ENCODE measurements at regions not wholly inside any gene's neighbourhood (a gene's known extent, or its start where the extent isn't known, plus 50 kb on each side); places are given as distances from the start of the nearest gene placed in this dataset.

GRCh38 chr3:111260878-111261277 is 189.3 kb downstream of the NECTIN3 start:
- Mint-ChIP-seq H3K4me1 (no peaks in the 10 kb centered on the region), H3K36me3 (ENCODE audit: low read depth) (no peaks in the 10 kb centered on the region), H3K4me3 (no peak overlapping the region), H3K27me3 (ENCODE audit: low read depth, poor library complexity) (peaks cover 4% of the 10 kb centered on the region), H3K27ac (no peak overlapping the region), H3K9me3 (no peaks in the 10 kb centered on the region)
- no peak for DNase-seq
- TF ChIP-seq CTCF (IDR thresholded peaks at IDR 0.05), result no peak

- H3K27me3 Mint-ChIP-seq (ENCODE audit: low read depth, poor library complexity), result no peaks in the 10 kb centered on the region
- TF ChIP-seq CTCF (IDR thresholded peaks at IDR 0.05), result no peak
- H3K4me3 Mint-ChIP-seq, result no peak overlapping the region
- H3K4me1 Mint-ChIP-seq, result no peaks in the 10 kb centered on the region
- H3K36me3 Mint-ChIP-seq (ENCODE audit: low read depth), result no peaks in the 10 kb centered on the region
- no peak overlapping the region for H3K27ac Mint-ChIP-seq
- no peaks in the 10 kb centered on the region for H3K9me3 Mint-ChIP-seq
- DNase-seq, result no peak
Observed at GRCh38 chr3:111269777-111270176, 198.2 kb downstream of the NECTIN3 start.

- Mint-ChIP-seq H3K27me3 (ENCODE audit: low read depth, poor library complexity) (no peaks in the 10 kb centered on the region), H3K9me3 (no peaks in the 10 kb centered on the region), H3K27ac (no peak overlapping the region), H3K4me3 (no peak overlapping the region), H3K4me1 (peaks cover 11% of the 10 kb centered on the region), H3K36me3 (ENCODE audit: low read depth) (no peaks in the 10 kb centered on the region)
- no peak for TF ChIP-seq CTCF (IDR thresholded peaks at IDR 0.05)
- DNase-seq, result no peak
Observed at GRCh38 chr3:111277226-111277625, 205.6 kb downstream of the NECTIN3 start.

GRCh38 chr3:111278959-111279358 is 207.3 kb downstream of the NECTIN3 start:
- DNase-seq, result no peak
- Mint-ChIP-seq H3K9me3 (no peaks in the 10 kb centered on the region), H3K4me3 (no peak overlapping the region), H3K27ac (no peak overlapping the region), H3K36me3 (ENCODE audit: low read depth) (no peaks in the 10 kb centered on the region), H3K27me3 (ENCODE audit: low read depth, poor library complexity) (no peaks in the 10 kb centered on the region), H3K4me1 (peaks cover 12% of the 10 kb centered on the region)
- no peak for TF ChIP-seq CTCF (IDR thresholded peaks at IDR 0.05)

- no peaks in the 10 kb centered on the region for H3K27me3 Mint-ChIP-seq (ENCODE audit: low read depth, poor library complexity)
- TF ChIP-seq CTCF (IDR thresholded peaks at IDR 0.05), result no peak
- H3K4me3 Mint-ChIP-seq, result no peak overlapping the region
- H3K4me1 Mint-ChIP-seq, result peaks cover 32% of the 10 kb centered on the region
- no peak overlapping the region for H3K27ac Mint-ChIP-seq
- DNase-seq, result no peak
- H3K9me3 Mint-ChIP-seq, result no peaks in the 10 kb centered on the region
- H3K36me3 Mint-ChIP-seq (ENCODE audit: low read depth), result no peaks in the 10 kb centered on the region
Observed at GRCh38 chr3:111282024-111282423, 210.4 kb downstream of the NECTIN3 start.

- no peaks in the 10 kb centered on the region for H3K36me3 Mint-ChIP-seq (ENCODE audit: low read depth)
- H3K4me1 Mint-ChIP-seq, result peaks cover 21% of the 10 kb centered on the region
- no peaks in the 10 kb centered on the region for H3K27me3 Mint-ChIP-seq (ENCODE audit: low read depth, poor library complexity)
- no peak overlapping the region for H3K4me3 Mint-ChIP-seq
- H3K27ac Mint-ChIP-seq, result peak overlapping the region; percentile 12
- no peak for DNase-seq
- H3K9me3 Mint-ChIP-seq, result no peaks in the 10 kb centered on the region
- TF ChIP-seq CTCF (IDR thresholded peaks at IDR 0.05), result no peak
Observed at GRCh38 chr3:111283165-111283564, 211.5 kb downstream of the NECTIN3 start.
